T47D (cell line): ENCODE measurements at regions not wholly inside any gene's neighbourhood (a gene's known extent, or its start where the extent isn't known, plus 50 kb on each side); places are given as distances from the start of the nearest gene placed in this dataset.

Experiments
- DNase-seq, 2 experiments: peaks; one replicate each; pipeline versions ENCODE4 v3.0.0 to v3.0.0-alpha.2; 2011 to 2012; ENCODE audit warnings: low read depth in 1 of 2, low spot score in 1 of 2
- JUND ChIP-seq: IDR thresholded peaks from 2 replicates; pipeline ENCODE4 v1.6.1; 2012; ENCODE audit warnings: low read depth
- in situ Hi-C: cut with HindIII; loops from 2 replicates; pipeline ENCODE4 v1.10.0; 2016; ENCODE audit warnings: low sequenced_read_pairs, low pct_unique_long_range_greater_than_20kb

GRCh38 chr4:133921280-133922195 is 280.1 kb downstream of the PABPC4L start:
- no peak for TF ChIP-seq JUND
- peak; percentile 1 to 36 for DNase-seq
- in situ Hi-C loops: no loop called here

- in situ Hi-C loops: no loop called here
- no peak for TF ChIP-seq JUND
- no peak for DNase-seq
Measured at GRCh38 chr4:133920236-133920635, 281.4 kb downstream of the PABPC4L start.

- in situ Hi-C loops: no loop called here
- DNase-seq: peak in 1 of 2 experiments; percentile 76
- no peak for TF ChIP-seq JUND
Measured at GRCh38 chr4:133910165-133910564, 291.4 kb downstream of the PABPC4L start.

GRCh38 chr4:133903029-133903428 is 298.6 kb downstream of the PABPC4L start:
- in situ Hi-C loops: no loop called here
- no peak for TF ChIP-seq JUND
- DNase-seq: no peak

- no peak for TF ChIP-seq JUND
- DNase-seq: no peak
- in situ Hi-C loops: no loop called here
Measured at GRCh38 chr4:133891011-133891410, 310.6 kb downstream of the PABPC4L start.

GRCh38 chr4:133887723-133888122 is 313.9 kb downstream of the PABPC4L start:
- no peak for TF ChIP-seq JUND
- in situ Hi-C loops: no loop called here

GRCh38 chr4:133869486-133869885 is 332.1 kb downstream of the PABPC4L start:
- no peak for TF ChIP-seq JUND
- no peak for DNase-seq
- in situ Hi-C loops: no loop called here

More at GRCh38 chr4:133887723-133888122, 313.9 kb downstream of the PABPC4L start:
- no peak for DNase-seq

GRCh38 chr4:133868856-133869255 is 332.7 kb downstream of the PABPC4L start:
- in situ Hi-C loops: no loop called here
- no peak for DNase-seq
- TF ChIP-seq JUND: no peak

GRCh38 chr4:133866328-133866699 is 335.3 kb downstream of the PABPC4L start:
- in situ Hi-C loops: no loop called here
- DNase-seq: no peak

GRCh38 chr4:133865612-133866327 is 335.8 kb downstream of the PABPC4L start:
- no peak for TF ChIP-seq JUND
- in situ Hi-C loops: no loop called here
- DNase-seq: no peak

More at GRCh38 chr4:133866328-133866699, 335.3 kb downstream of the PABPC4L start:
- TF ChIP-seq JUND: no peak

GRCh38 chr4:133863153-133863552 is 338.4 kb downstream of the PABPC4L start:
- in situ Hi-C loops: no loop called here
- no peak for TF ChIP-seq JUND
- DNase-seq: no peak

- in situ Hi-C loops: no loop called here
- DNase-seq: no peak
- no peak for TF ChIP-seq JUND
Measured at GRCh38 chr4:133856731-133857355, 344.7 kb downstream of the PABPC4L start.

- no peak for TF ChIP-seq JUND
- in situ Hi-C loops: no loop called here
- DNase-seq: no peak
Measured at GRCh38 chr4:133855001-133855400, 346.6 kb downstream of the PABPC4L start.
